ENCODE measurements at regions not wholly inside any gene's neighbourhood (a gene's known extent, or its start where the extent isn't known, plus 50 kb on each side); places are given as distances from the start of the nearest gene placed in this dataset.
"Not testable (repeated sequence)": the region's sequence is repeated elsewhere in the genome, so short reads cannot be mapped to it uniquely, and the experiment has no call there.

- DNase-seq (ENCODE audit: low read depth): no peak
These were observed 408.3 kb downstream of the NUP35 start for GRCh38 chr2:183532514-183532913.

- no peak for DNase-seq (ENCODE audit: low read depth)
These were observed 408.8 kb downstream of the NUP35 start for GRCh38 chr2:183533021-183533420.

GRCh38 chr2:183536290-183536689 is 412.0 kb downstream of the NUP35 start:
- DNase-seq (ENCODE audit: low read depth): no peak

GRCh38 chr2:183536714-183537113 is 412.5 kb downstream of the NUP35 start:
- no peak for DNase-seq (ENCODE audit: low read depth)

- DNase-seq (ENCODE audit: low read depth): no peak
These were observed 417.5 kb downstream of the NUP35 start for GRCh38 chr2:183541766-183542165.

GRCh38 chr2:183542606-183543005 is 418.4 kb downstream of the NUP35 start:
- DNase-seq (ENCODE audit: low read depth): no peak

GRCh38 chr2:183543222-183543621 is 419.0 kb downstream of the NUP35 start:
- no peak for DNase-seq (ENCODE audit: low read depth)

GRCh38 chr2:183543731-183544130 is 419.5 kb downstream of the NUP35 start:
- DNase-seq (ENCODE audit: low read depth): no peak

- not testable (repeated sequence) for DNase-seq (ENCODE audit: low read depth)
These were observed 422.5 kb downstream of the NUP35 start for GRCh38 chr2:183546560-183547350.

- DNase-seq (ENCODE audit: low read depth): no peak
These were observed 428.5 kb downstream of the NUP35 start for GRCh38 chr2:183552716-183553115.

- DNase-seq (ENCODE audit: low read depth): no peak
These were observed 440.5 kb downstream of the NUP35 start for GRCh38 chr2:183564726-183565125.

- no peak for DNase-seq (ENCODE audit: low read depth)
These were observed 451.2 kb downstream of the NUP35 start for GRCh38 chr2:183575481-183575880.

- DNase-seq (ENCODE audit: low read depth): no peak
These were observed 455.4 kb downstream of the NUP35 start for GRCh38 chr2:183579686-183580085.

- no peak for DNase-seq (ENCODE audit: low read depth)
These were observed 468.0 kb downstream of the NUP35 start for GRCh38 chr2:183592271-183592670.

- no peak for DNase-seq (ENCODE audit: low read depth)
These were observed 469.9 kb downstream of the NUP35 start for GRCh38 chr2:183594150-183594549.

GRCh38 chr2:183597841-183598240 is 473.6 kb downstream of the NUP35 start:
- DNase-seq (ENCODE audit: low read depth): no peak

GRCh38 chr2:183604065-183604464 is 479.8 kb downstream of the NUP35 start:
- no peak for DNase-seq (ENCODE audit: low read depth)

GRCh38 chr2:183605440-183605839 is 481.2 kb downstream of the NUP35 start:
- no peak for DNase-seq (ENCODE audit: low read depth)

GRCh38 chr2:183606022-183606717 is 481.9 kb downstream of the NUP35 start:
- no peak for DNase-seq (ENCODE audit: low read depth)

GRCh38 chr2:183606718-183607085 is 482.5 kb downstream of the NUP35 start:
- no peak for DNase-seq (ENCODE audit: low read depth)

GRCh38 chr2:183607995-183608394 is 483.8 kb downstream of the NUP35 start:
- no peak for DNase-seq (ENCODE audit: low read depth)

GRCh38 chr2:183608747-183609146 is 484.5 kb downstream of the NUP35 start:
- DNase-seq (ENCODE audit: low read depth): no peak

GRCh38 chr2:183610724-183611123 is 486.5 kb downstream of the NUP35 start:
- no peak for DNase-seq (ENCODE audit: low read depth)

Measured in stromal cell of bone marrow (primary cell).